ENCODE measurements at regions not wholly inside any gene's neighbourhood (a gene's known extent, or its start where the extent isn't known, plus 50 kb on each side); places are given as distances from the start of the nearest gene placed in this dataset.

GRCh38 chr3:139236336-139236735 lies 107.5 kb upstream of the MRPS22 start:
- no peak for TF ChIP-seq POLR2A (IDR thresholded peaks at IDR 0.05)
- no peak for TF ChIP-seq CTCF (IDR thresholded peaks at IDR 0.05)
